ENCODE measurements at regions not wholly inside any gene's neighbourhood (a gene's known extent, or its start where the extent isn't known, plus 50 kb on each side); places are given as distances from the start of the nearest gene placed in this dataset.

GRCh38 chr14:95033031-95033430 lies 124.3 kb downstream of the DICER1 start:
- TF ChIP-seq, protein P1, sequence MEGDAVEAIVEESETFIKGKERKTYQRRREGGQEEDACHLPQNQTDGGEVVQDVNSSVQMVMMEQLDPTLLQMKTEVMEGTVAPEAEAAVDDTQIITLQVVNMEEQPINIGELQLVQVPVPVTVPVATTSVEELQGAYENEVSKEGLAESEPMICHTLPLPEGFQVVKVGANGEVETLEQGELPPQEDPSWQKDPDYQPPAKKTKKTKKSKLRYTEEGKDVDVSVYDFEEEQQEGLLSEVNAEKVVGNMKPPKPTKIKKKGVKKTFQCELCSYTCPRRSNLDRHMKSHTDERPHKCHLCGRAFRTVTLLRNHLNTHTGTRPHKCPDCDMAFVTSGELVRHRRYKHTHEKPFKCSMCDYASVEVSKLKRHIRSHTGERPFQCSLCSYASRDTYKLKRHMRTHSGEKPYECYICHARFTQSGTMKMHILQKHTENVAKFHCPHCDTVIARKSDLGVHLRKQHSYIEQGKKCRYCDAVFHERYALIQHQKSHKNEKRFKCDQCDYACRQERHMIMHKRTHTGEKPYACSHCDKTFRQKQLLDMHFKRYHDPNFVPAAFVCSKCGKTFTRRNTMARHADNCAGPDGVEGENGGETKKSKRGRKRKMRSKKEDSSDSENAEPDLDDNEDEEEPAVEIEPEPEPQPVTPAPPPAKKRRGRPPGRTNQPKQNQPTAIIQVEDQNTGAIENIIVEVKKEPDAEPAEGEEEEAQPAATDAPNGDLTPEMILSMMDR (IDR thresholded peaks at IDR 0.05 in 4 of 5, conservative IDR thresholded peaks at IDR 0.05 in 1 of 5) = no peak
- no peak for TF ChIP-seq POLR2A (IDR thresholded peaks at IDR 0.05)

Data from gastrocnemius medialis (tissue), 4 donors.